K562 (cell line): ENCODE measurements at regions not wholly inside any gene's neighbourhood (a gene's known extent, or its start where the extent isn't known, plus 50 kb on each side); places are given as distances from the start of the nearest gene placed in this dataset.
A peak's percentile ranks its signal among the peaks of the same experiment; 100 is the strongest.

Experiments used
- CBFA2T2 ChIP-seq: fragments of 450-650 bp; conservative IDR thresholded peaks from 2 replicates; pipeline ENCODE4 v1.6.1; 2017; ENCODE audit warnings: mild to moderate bottlenecking
- CBX5 ChIP-seq: IDR thresholded peaks from 2 replicates; pipeline ENCODE4 v1.6.1; 2014; ENCODE audit warnings: low read depth, borderline replicate concordance
- CC2D1A ChIP-seq: fragments of 450-650 bp; IDR thresholded peaks from 2 replicates; pipeline ENCODE4 v1.6.1; 2017; ENCODE audit warnings: mild to moderate bottlenecking
- CEBPZ ChIP-seq: fragments of 150-350 bp; IDR thresholded peaks from 2 replicates; pipeline ENCODE4 v1.6.1; 2014; ENCODE audit warnings: low read depth, mild to moderate bottlenecking, low read length, borderline replicate concordance
- CTCF ChIP-seq, 3 experiments: IDR thresholded peaks in 2 of 3; conservative IDR thresholded peaks in 1 of 3; 2 replicates each; pipeline ENCODE4 v1.5.1; 2011 to 2012; ENCODE audit warnings: low read length in 3 of 3, mild to moderate bottlenecking in 3 of 3, control low read depth in 2 of 3, improper control_type of control experiment in 1 of 3, inconsistent platforms in 1 of 3, low read depth in 1 of 3, mixed read lengths in 1 of 3, moderate library complexity in 1 of 3; ENCODE audit not compliant: insufficient read depth in 2 of 3

GRCh38 chr7:32802305-32802910 is 89.2 kb downstream of the KBTBD2 start (continued):
- TF ChIP-seq CEBPZ: peak; percentile 42; the same call in 1 of the 2 replicates
- TF ChIP-seq CTCF (IDR thresholded peaks at IDR 0.05 in 2 of 3, conservative IDR thresholded peaks at IDR 0.05 in 1 of 3; ENCODE audit: insufficient read depth in 2 of 3, low read depth in 1 of 3, low read length in 3 of 3): no peak
- no peak for TF ChIP-seq CC2D1A
- no peak for TF ChIP-seq CBFA2T2
- peak; percentile 69; the same call in 1 of the 2 replicates for TF ChIP-seq CBX5
